ENCODE measurements at regions not wholly inside any gene's neighbourhood (a gene's known extent, or its start where the extent isn't known, plus 50 kb on each side); places are given as distances from the start of the nearest gene placed in this dataset.

DNA sequence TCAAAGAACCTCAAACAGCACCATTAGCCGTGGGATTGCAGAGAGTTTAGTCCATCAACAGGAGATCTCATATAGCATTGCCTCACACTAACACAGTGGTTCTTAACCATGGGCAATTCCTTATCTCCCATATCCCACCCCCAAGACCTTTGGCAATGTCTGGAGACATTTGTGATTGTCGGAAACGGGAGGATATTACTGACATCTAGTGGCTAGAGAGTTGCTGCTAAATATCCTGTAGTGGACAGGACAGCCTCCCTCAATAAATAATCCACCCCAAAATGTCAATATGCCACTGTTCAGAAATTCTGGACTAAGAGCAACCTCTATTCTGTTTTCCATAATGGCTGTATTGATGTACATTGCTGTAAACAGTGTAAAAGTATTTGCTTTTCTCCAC, 210.1 kb upstream of the CCN2 start:
- no peak for DNase-seq (ENCODE audit: low spot score)
- intact Hi-C loops (cut with DNase I): loop anchor here in 1 of 2 donors (5.0 to 10.0 kb wide), 2 partner anchors 54 to 239 kb away; no protein-coding TSS in a partner anchor

- no peak for DNase-seq (ENCODE audit: low spot score)
- intact Hi-C loops (cut with DNase I): no loop called here
Measured at GRCh38 chr6:132153221-132153898, 202.2 kb upstream of the CCN2 start.

- intact Hi-C loops (cut with DNase I): no loop called here
- DNase-seq (ENCODE audit: low spot score): peak; percentile 49
Measured at GRCh38 chr6:132147530-132148011, 196.4 kb upstream of the CCN2 start.

DNA sequence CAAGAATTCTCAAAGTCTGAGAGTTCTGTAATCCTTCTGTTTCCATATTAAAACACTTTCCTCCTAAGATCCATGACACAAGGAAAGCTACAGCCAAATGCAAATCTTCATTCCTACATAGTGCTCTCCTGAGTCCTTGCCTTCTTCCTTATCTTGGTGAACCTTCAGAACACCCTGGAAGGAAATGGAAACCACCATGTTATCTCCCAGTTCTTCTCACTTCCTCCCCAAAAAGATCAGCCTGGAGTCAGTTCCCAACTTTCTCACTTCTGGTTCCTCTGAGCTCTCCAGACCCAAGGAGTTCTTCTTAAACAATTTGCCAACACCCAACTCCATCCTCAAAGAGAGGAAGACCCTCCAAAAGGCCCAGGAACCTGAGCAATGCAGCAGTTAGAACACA, 193.3 kb upstream of the CCN2 start:
- DNase-seq (ENCODE audit: low spot score): no peak
- intact Hi-C loops (cut with DNase I): no loop called here

DNA sequence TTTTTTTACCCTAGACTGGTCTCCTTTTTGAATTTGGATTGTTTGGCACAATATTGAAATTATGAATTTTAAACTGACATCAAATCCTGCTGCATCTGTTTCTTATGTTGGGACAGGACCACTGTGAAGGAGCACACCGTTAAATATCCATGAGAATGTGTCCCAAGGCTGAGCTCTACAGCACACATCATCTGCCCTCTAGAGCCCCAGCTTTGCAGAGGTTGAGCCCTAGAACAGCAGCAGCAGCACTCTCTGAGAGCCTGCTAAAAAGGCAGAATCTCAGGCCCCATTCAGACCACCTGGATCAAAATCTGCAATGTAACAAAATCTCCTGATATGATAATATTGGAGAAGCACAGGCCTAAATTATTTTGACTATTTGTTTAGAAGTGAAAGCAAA, 192.1 kb upstream of the CCN2 start:
- intact Hi-C loops (cut with DNase I): no loop called here
- DNase-seq (ENCODE audit: low spot score): no peak

DNA sequence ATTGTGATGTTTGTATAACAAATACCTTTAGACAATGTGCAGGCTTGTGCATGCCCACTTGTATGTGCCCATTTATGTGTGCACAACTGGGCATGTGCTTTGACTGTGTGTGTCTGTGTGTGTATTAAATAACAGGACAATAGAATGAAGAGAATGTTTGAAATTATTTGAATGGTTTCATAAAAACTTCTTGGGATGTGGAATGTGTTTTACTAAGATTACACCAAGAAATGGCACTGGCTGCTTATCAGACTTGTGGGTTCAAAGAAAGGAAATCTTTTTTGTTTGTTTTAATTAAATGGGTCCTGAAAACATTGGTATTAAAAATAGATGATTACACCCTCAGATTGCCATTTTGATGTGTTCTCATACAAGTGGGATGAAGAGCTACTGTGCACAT, 191.6 kb upstream of the CCN2 start:
- intact Hi-C loops (cut with DNase I): no loop called here
- DNase-seq (ENCODE audit: low spot score): no peak

- DNase-seq (ENCODE audit: low spot score): no peak
- intact Hi-C loops (cut with DNase I): no loop called here
Measured at GRCh38 chr6:132142308-132142707, 191.1 kb upstream of the CCN2 start.

DNA sequence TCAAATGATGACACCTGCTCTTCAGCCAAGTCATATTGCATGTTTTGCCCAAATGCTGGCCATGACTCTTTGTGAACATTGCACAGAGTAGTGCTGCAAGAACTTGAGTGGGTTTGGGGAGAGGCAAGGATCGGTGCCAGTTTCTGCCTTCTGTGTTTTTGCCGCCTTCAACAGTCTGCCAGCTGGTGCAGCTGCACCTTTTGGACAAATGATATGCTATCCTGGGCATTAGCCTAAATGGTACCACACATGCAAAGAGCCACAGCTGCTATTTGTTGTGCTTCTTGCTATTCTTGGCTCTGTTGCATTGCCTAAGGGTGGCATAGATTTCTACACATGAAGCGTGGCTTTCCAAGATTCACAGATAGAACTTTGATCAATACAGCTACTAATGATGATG, 189.0 kb upstream of the CCN2 start:
- no peak for DNase-seq (ENCODE audit: low spot score)
- intact Hi-C loops (cut with DNase I): no loop called here

GRCh38 chr6:132139611-132140010, 188.4 kb upstream of the CCN2 start:
- DNase-seq (ENCODE audit: low spot score): no peak
- intact Hi-C loops (cut with DNase I): no loop called here

GRCh38 chr6:132136981-132137380, 185.8 kb upstream of the CCN2 start:
- no peak for DNase-seq (ENCODE audit: low spot score)
- intact Hi-C loops (cut with DNase I): no loop called here

GRCh38 chr6:132135409-132135808, 184.2 kb upstream of the CCN2 start:
- intact Hi-C loops (cut with DNase I): no loop called here
- no peak for DNase-seq (ENCODE audit: low spot score)

DNA sequence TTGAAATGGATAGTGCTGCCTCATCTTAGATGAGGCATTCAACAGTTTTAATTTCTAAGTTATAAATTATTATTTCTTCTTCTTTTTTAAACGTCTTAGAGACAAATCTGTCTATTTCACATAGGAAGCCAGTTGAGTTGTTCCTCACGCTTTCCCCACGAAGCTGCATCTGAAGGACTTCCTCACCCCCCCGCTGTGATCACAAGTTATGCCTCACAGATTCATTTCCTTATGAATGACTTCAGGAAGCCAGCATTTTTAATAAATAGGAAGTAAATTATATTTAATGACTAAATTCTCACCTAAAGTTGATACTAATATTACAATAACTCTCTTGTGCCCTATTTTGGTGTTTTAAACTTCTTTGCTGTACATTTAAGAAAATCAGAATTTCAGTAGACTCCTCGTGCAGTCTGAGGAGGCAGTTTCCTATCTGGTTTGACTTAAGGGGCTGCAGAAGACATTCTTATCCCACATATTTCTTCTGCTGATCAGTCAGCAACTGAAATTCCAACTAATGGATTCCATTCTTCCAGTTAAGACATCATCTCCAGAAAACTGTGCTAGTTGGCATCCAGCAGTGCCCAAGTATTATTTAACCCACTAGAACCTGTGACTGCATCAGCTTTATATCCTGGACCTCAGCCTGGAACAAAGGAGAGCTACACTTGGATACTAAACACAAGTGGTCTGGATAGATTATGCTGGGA, 182.7 kb upstream of the CCN2 start:
- intact Hi-C loops (cut with DNase I): no loop called here

GRCh38 chr6:132132924-132133639, 181.9 kb upstream of the CCN2 start:
- DNase-seq (ENCODE audit: low spot score): no peak
- intact Hi-C loops (cut with DNase I): no loop called here

More for the DNA sequence above, 182.7 kb upstream of the CCN2 start:
- no peak for DNase-seq (ENCODE audit: low spot score)

- intact Hi-C loops (cut with DNase I): no loop called here
- DNase-seq (ENCODE audit: low spot score): no peak
Measured at GRCh38 chr6:132132422-132132821, 181.2 kb upstream of the CCN2 start.

DNA sequence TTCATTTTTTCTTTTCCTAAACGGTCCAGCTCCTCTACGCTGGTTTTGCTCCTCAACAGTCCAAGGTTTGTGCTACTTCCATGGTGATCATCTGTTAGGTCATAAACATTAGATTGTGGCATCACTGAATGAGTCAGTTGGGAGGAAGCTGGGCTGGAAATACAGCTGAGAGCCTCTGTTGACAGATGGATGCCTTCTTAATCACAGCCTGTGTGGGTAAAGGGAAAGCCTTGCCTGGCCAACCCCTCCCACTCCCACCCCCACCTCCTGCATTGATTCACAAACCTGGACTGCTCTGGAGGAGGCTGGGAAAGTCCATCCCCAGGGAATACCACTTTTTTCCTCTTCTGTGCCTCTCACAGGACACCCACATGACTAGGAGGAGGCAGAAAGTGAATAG, 180.6 kb upstream of the CCN2 start:
- intact Hi-C loops (cut with DNase I): no loop called here
- DNase-seq (ENCODE audit: low spot score): peak; percentile 82

DNA sequence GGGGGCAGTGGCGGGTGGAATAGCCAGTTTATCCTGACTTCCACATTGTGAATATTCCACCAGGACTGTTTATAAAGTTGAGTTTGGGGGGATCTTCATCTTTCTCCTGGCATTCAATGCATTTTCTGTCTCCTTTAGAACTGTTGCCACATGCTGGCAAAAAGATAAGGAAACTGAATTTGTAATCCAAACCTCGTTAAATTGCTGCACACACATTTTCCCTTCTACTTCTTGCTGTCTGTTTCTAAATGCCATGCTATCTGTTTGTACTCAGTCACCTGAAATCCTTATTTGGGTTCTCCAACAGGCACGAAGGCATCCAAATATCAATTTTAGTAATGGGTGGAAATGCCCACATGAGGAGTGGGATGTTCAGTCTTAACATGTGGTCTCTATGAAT, 180.2 kb upstream of the CCN2 start:
- intact Hi-C loops (cut with DNase I): no loop called here
- DNase-seq (ENCODE audit: low spot score): no peak

DNA sequence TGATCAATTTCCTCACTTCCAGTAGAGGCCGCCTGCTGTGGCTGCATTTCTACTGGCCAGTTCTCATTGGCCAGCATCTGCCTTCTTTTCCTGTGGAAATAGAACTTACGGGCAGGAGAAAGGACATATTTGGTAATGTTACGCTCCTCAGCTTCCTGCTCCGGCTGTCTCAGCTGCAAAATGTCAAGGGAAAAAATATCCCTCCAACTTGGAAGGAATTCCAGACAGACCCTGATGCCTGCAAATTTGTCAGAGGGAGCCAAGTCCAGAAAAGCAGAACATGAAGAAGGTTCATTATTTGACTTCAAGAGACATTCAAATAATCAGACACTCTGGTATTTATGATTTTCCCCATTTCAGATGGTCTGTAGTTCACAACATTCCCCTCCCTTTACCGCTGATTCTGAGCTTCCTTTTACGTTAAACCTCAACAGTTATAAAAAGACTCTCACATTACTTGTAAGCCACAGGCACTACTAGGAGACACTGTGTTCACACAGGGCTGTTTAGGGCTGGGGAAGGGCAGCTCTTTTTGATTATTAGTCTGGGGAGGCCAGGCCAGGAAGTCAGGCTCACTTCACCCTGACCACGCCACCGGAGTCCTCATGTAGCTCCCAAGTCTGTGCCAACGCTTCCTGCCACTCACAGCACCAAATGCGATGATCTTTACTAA, 179.6 kb upstream of the CCN2 start:
- peak; percentile 90 for DNase-seq (ENCODE audit: low spot score)
- intact Hi-C loops (cut with DNase I): no loop called here

GRCh38 chr6:132128424-132128823, 177.3 kb upstream of the CCN2 start:
- DNase-seq (ENCODE audit: low spot score): no peak
- intact Hi-C loops (cut with DNase I): no loop called here

GRCh38 chr6:132126150-132126549, 175.0 kb upstream of the CCN2 start:
- intact Hi-C loops (cut with DNase I): no loop called here
- no peak for DNase-seq (ENCODE audit: low spot score)

DNA sequence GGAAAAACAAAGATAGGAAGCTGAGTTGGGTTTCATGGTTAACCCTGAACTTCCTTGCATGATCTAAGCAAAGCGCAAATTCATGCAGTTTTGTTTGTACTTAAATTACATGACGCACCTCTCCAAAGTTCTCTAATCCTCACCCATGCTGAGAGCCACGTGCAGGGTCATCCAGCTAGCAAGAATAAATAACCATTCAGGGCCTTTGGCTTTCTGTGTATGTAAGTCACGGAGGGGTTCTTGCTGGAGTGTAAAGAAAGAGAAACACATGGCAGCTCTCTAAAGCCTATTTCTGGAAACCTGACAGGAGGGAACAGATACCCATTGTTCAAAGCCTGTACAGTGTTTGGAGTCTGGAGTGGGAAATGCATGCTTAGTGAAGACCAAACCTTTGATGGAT, 171.7 kb upstream of the CCN2 start:
- DNase-seq (ENCODE audit: low spot score): no peak
- intact Hi-C loops (cut with DNase I): no loop called here
